PC-9 (cell line): ENCODE measurements at regions not wholly inside any gene's neighbourhood (a gene's known extent, or its start where the extent isn't known, plus 50 kb on each side); places are given as distances from the start of the nearest gene placed in this dataset.

Source experiments
- EZH2 ChIP-seq: fragments of 200-600 bp; sonication (generic); IDR thresholded peaks from 2 replicates; pipeline ENCODE4 v1.8.0; 2017; ENCODE audit warnings: antibody characterized with exemption, low read depth
- TF ChIP-seq, protein P1 (sequence below): fragments of 200-600 bp; sonication (generic); conservative IDR thresholded peaks from 2 replicates; pipeline ENCODE4 v1.6.1; 2017; ENCODE audit warnings: mixed run types, antibody characterized with exemption, mild to moderate bottlenecking, moderate library complexity

DNA sequence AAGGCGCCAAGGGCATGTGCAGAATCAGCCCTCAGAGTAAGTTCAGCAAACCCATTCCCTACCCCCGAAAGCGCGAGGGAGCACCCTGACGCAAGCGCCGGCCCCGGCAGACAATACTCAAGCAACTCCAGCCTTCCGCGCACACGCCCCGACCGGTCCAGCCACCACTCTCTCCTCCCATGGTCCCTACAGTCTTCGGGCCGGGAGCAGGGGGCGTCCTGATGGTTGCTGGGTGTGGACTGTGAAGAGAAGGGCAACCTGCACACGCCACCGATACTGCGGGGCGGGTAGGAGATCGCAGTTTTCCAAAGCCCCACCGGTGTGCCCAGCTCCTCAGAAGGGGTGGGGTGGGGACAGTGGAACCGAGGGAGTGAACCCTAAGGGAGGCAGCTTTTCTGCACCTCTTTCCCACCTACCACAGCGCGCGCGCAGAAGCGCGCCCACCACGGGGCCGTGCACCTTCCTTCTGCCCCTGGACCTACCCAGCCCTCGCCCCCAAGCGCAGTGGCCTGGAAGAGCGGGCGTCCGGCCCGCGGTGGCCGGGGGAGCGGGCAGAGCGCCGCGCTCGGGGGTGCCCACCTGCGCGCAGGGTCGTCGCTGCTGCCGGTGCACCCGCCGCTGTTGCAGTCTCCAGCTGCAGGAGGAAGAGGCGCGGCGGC, 650.2 kb upstream of the DIPK2B start:
- TF ChIP-seq, protein P1, sequence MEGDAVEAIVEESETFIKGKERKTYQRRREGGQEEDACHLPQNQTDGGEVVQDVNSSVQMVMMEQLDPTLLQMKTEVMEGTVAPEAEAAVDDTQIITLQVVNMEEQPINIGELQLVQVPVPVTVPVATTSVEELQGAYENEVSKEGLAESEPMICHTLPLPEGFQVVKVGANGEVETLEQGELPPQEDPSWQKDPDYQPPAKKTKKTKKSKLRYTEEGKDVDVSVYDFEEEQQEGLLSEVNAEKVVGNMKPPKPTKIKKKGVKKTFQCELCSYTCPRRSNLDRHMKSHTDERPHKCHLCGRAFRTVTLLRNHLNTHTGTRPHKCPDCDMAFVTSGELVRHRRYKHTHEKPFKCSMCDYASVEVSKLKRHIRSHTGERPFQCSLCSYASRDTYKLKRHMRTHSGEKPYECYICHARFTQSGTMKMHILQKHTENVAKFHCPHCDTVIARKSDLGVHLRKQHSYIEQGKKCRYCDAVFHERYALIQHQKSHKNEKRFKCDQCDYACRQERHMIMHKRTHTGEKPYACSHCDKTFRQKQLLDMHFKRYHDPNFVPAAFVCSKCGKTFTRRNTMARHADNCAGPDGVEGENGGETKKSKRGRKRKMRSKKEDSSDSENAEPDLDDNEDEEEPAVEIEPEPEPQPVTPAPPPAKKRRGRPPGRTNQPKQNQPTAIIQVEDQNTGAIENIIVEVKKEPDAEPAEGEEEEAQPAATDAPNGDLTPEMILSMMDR: no peak
- no peak for TF ChIP-seq EZH2
